WI38 (cell line): ENCODE measurements at regions not wholly inside any gene's neighbourhood (a gene's known extent, or its start where the extent isn't known, plus 50 kb on each side); places are given as distances from the start of the nearest gene placed in this dataset.
"Not testable (repeated sequence)": the region's sequence is repeated elsewhere in the genome, so short reads cannot be mapped to it uniquely, and the experiment has no call there.

ENCODE experiments used
- H3K4me3 ChIP-seq: 2 replicates; pipeline ENCODE4 v1.5.1; 2011; ENCODE audit warnings: low read depth, mild to moderate bottlenecking, control low read depth, low read length
- TF ChIP-seq, protein P1 (sequence below): IDR thresholded peaks from 2 replicates; pipeline ENCODE4 v1.5.1; 2012; ENCODE audit warnings: low read depth, mild to moderate bottlenecking, control low read depth, low read length

DNA sequence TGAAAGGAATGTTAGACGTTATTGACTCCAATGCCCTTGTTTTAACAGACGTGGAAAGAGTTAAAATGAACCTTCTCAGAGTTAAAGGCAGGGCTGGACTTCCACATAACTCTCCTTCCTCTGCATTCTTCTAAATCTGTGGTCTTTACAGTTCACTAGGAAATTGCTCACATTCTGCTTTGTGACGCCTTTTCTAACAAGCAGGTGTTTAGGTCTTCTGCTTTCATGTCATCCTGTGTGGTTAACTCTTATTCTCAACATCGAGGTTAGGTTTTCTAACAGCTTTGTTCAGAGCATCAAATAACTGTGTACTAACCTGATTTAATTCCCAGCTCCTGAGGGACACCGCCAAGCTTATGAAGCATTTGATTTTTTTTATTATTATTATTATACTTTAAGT lies 81.3 kb upstream of the NT5E start:
- TF ChIP-seq, protein P1, sequence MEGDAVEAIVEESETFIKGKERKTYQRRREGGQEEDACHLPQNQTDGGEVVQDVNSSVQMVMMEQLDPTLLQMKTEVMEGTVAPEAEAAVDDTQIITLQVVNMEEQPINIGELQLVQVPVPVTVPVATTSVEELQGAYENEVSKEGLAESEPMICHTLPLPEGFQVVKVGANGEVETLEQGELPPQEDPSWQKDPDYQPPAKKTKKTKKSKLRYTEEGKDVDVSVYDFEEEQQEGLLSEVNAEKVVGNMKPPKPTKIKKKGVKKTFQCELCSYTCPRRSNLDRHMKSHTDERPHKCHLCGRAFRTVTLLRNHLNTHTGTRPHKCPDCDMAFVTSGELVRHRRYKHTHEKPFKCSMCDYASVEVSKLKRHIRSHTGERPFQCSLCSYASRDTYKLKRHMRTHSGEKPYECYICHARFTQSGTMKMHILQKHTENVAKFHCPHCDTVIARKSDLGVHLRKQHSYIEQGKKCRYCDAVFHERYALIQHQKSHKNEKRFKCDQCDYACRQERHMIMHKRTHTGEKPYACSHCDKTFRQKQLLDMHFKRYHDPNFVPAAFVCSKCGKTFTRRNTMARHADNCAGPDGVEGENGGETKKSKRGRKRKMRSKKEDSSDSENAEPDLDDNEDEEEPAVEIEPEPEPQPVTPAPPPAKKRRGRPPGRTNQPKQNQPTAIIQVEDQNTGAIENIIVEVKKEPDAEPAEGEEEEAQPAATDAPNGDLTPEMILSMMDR = no peak
- H3K4me3 ChIP-seq = no peak overlapping the region

GRCh38 chr6:85364344-85364743 lies 85.5 kb upstream of the NT5E start:
- TF ChIP-seq, protein P1 = no peak

DNA sequence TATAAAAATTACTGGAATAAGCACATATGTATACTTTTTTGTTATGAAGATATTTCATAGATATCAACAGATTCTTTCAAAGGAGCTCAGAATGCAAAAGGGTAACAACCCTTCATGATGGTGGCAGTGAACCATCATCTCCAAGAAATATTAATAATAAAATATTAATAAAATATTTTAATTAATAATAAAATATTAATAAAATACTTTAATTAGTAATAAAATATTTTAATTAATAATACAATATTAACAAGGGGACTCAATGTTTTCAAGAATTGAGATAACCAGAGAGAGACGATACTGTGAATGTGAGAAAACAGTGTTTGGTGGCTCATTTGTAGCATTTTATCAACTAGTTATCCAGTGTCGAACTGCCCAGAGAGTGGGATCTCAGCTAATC lies 86.0 kb upstream of the NT5E start:
- TF ChIP-seq, protein P1 = no peak
- no peak overlapping the region for H3K4me3 ChIP-seq

More at GRCh38 chr6:85364344-85364743, 85.5 kb upstream of the NT5E start:
- H3K4me3 ChIP-seq = no peak overlapping the region

DNA sequence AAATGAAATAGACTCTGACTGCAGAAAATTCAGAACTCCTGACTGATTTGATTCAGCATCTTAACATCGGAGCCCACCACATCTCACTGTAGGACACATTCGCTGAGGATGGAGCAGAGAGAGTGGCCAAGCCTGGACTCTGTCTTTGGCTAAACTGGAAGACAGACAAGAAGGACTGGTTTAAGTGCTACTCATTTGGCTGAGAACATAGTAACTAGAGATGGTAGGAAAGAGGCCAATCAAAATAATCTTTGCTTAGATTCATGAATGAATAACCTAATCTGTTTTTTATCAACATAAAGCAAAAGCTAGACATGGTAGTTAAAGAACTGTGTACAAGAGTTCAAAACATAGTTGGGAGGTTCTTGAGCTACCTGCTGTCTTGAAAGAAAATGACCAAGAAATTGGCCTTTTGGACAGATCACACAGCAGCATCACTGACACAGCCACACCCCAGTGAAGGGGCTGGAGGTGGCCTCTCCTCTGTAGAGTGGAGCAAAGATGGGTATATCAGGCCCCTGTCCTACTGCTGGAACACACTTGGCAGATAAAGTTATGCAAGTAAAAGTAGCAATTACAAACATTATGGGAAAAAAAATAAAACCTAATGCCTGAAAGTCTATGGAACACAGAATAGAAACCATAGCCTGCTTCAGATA lies 87.1 kb upstream of the NT5E start:
- no peak overlapping the region for H3K4me3 ChIP-seq
- TF ChIP-seq, protein P1 = no peak

GRCh38 chr6:85361643-85362014 lies 88.3 kb upstream of the NT5E start:
- H3K4me3 ChIP-seq = no peak overlapping the region
- TF ChIP-seq, protein P1 = no peak

DNA sequence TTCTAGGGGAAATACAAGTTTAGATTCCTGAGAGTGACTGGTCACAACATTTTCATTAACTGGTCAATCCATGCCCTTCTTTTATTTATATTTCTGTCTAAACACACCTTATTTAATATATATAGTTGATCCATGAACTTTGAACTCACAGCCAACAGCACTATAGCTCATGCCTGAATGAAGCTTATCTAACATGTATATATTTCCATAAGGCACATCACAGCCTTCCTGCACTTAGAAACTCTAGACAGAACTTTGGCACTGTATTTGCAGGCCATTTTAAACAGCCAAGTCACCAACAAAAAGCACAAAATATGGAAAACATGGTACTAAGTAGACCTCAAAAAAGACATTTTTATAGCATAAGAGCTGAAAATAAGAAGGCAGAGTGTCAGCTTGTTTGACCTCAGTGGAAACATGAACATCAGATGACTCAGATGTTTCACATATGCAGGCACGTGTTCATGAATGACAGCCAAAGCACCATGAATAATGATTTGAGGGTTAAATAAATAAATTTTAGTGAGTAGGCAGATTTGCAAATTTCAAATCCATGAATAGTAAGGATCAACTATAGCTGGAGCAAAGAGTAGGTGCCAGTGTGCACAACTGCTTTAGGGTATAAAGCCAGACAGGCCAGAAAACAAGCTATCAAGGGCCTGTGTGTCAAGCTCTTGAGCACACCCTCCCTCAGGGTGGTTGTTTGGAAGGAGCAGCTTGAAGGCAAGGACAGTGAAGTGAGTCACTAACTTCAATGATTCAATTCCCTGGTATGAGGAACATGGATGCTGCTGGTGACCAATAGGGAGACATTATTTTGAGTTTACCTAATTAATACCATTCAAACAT lies 88.9 kb upstream of the NT5E start:
- TF ChIP-seq, protein P1 = no peak
- H3K4me3 ChIP-seq = no peak overlapping the region

DNA sequence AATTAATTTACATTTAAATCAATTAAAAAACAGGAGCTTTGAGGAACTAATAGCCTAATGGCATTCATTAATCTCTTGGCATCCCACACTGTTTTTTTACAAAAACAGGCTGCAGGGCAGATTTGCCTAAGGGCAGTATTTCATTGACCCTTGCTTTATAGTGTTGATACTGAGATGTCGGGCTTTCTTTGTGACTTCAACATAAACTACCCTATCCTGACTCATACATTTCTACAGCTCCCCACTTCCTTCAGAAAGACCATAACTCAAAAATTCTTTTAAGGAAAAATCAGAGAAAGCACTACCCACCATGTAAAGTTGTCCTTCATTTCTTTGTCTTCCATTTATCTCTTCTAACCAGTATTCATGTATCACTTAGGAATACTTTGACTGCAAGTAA lies 92.2 kb upstream of the NT5E start:
- no peak overlapping the region for H3K4me3 ChIP-seq
- TF ChIP-seq, protein P1 = no peak

- H3K4me3 ChIP-seq = not testable (repeated sequence)
Measured at GRCh38 chr6:85356743-85357142, 93.1 kb upstream of the NT5E start.
